SK-N-SH treated with all-trans-retinoic acid at 6 μM for 48 hours (cell line): ENCODE measurements at regions not wholly inside any gene's neighbourhood (a gene's known extent, or its start where the extent isn't known, plus 50 kb on each side); places are given as distances from the start of the nearest gene placed in this dataset.

Source experiments
- ARNTL ChIP-seq: fragments of 450-650 bp; formaldehyde crosslinking; IDR thresholded peaks from 2 replicates; pipeline ENCODE4 v1.5.0; 2020; ENCODE audit warnings: low read depth, mild to moderate bottlenecking, moderate library complexity, borderline replicate concordance
- BACH2 ChIP-seq: fragments of 250-450 bp; sonication (Bioruptor Pico); IDR thresholded peaks from 2 replicates; pipeline ENCODE4 v1.9.0; 2021; ENCODE audit warnings: mild to moderate bottlenecking, borderline replicate concordance
- ESRRG ChIP-seq: fragments of 250-450 bp; sonication (Bioruptor Pico); IDR thresholded peaks from 2 replicates; pipeline ENCODE4 v1.6.1; 2021; ENCODE audit warnings: mild to moderate bottlenecking
- ISL1 ChIP-seq: fragments of 250-450 bp; sonication (Bioruptor Pico); IDR thresholded peaks from 2 replicates; pipeline ENCODE4 v2.1.2; 2022; ENCODE audit warnings: mild to moderate bottlenecking, moderate library complexity
- OSR1 ChIP-seq: fragments of 250-450 bp; sonication (Bioruptor Pico); IDR thresholded peaks from 2 replicates; pipeline ENCODE4 v1.8.0; 2022; ENCODE audit warnings: moderate library complexity, mild to moderate bottlenecking, inconsistent platforms
- PATZ1 ChIP-seq: fragments of 250-450 bp; sonication (Bioruptor Pico); IDR thresholded peaks from 2 replicates; pipeline ENCODE4 v1.8.0; 2020; ENCODE audit warnings: mild to moderate bottlenecking, moderate library complexity, borderline replicate concordance
- POU6F1 ChIP-seq: fragments of 250-450 bp; sonication (Bioruptor Pico); IDR thresholded peaks from 2 replicates; pipeline ENCODE4 v1.8.0; 2021; ENCODE audit warnings: low read depth, mild to moderate bottlenecking, moderate library complexity, borderline replicate concordance
- SNAI2 ChIP-seq: fragments of 250-450 bp; sonication (Bioruptor Pico); IDR thresholded peaks from 2 replicates; pipeline ENCODE4 v1.5.0; 2020; ENCODE audit warnings: mild to moderate bottlenecking, moderate library complexity
- ZC3H10 ChIP-seq: fragments of 250-450 bp; sonication (Bioruptor Pico); IDR thresholded peaks from 2 replicates; pipeline ENCODE4 v1.5.1; 2021; ENCODE audit warnings: mild to moderate bottlenecking, moderate library complexity

GRCh38 chr5:103458497-103459040 lies 104.0 kb downstream of the NUDT12 start:
- TF ChIP-seq PATZ1 (CRISPR knock-in tag) (no peak), BACH2 (CRISPR knock-in tag) (no peak), ISL1 (no peak), POU6F1 (no peak), SNAI2 (CRISPR knock-in tag) (no peak), ESRRG (CRISPR knock-in tag) (no peak), OSR1 (no peak), ARNTL (CRISPR knock-in tag) (no peak), ZC3H10 (CRISPR knock-in tag) (no peak)
